Bronchial epithelial cell (primary cell): ENCODE measurements at regions not wholly inside any gene's neighbourhood (a gene's known extent, or its start where the extent isn't known, plus 50 kb on each side); places are given as distances from the start of the nearest gene placed in this dataset.
"Not testable (repeated sequence)": the region's sequence is repeated elsewhere in the genome, so short reads cannot be mapped to it uniquely, and the experiment has no call there.

ENCODE experiments used
- DNase-seq: peaks from one replicate; pipeline ENCODE4 v3.0.0-alpha.2; 2010; ENCODE audit warnings: low read depth
- FAIRE-seq: peaks from 2 replicates; lab custom pipeline; 2011; peaks lifted over from hg19 to GRCh38; lab: Jason Lieb, UNC
- H3K27me3 ChIP-seq: 2 replicates; pipeline ENCODE4 v1.5.1; 2011; ENCODE audit warnings: low read length; ENCODE audit not compliant: control insufficient read depth, insufficient read depth
- H3K36me3 ChIP-seq: 2 replicates; pipeline ENCODE4 v1.5.1; 2011; ENCODE audit warnings: low read length; ENCODE audit not compliant: control insufficient read depth, insufficient read depth
- H3K4me3 ChIP-seq: 2 replicates; pipeline ENCODE4 v1.5.1; 2011; ENCODE audit warnings: mild to moderate bottlenecking, low read depth, low read length, control low read depth
- TF ChIP-seq, protein P1 (sequence below): IDR thresholded peaks from 2 replicates; pipeline ENCODE4 v1.5.1; 2011; ENCODE audit warnings: mild to moderate bottlenecking, moderate library complexity, low read length, control low read depth, inconsistent platforms; ENCODE audit not compliant: insufficient read depth, severe bottlenecking

DNA sequence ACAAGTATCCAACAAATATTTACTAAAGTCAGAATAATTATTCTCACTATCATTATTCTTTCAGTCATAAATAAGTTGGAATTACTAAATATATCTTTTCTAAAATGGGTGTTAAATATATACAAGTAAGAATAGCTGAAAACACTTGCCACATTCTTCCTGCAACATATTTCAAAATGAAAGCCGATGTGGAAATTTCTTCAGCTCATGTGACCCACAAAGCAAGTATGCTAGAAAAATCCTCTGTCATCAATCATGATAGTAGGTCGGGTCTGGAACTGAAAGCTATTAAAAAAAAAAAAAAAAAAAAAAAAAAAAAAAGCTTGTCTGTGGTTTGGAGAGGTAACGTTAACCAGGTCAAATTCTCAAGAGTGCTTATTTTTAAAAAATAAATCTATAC lies 344.7 kb downstream of the NEBL start:
- DNase-seq (no peak), FAIRE-seq (no peak)
- Histone ChIP-seq H3K4me3 (no peak overlapping the region), H3K36me3 (no peaks in the 10 kb centered on the region), H3K27me3 (no peaks in the 10 kb centered on the region)
- TF ChIP-seq, protein P1, sequence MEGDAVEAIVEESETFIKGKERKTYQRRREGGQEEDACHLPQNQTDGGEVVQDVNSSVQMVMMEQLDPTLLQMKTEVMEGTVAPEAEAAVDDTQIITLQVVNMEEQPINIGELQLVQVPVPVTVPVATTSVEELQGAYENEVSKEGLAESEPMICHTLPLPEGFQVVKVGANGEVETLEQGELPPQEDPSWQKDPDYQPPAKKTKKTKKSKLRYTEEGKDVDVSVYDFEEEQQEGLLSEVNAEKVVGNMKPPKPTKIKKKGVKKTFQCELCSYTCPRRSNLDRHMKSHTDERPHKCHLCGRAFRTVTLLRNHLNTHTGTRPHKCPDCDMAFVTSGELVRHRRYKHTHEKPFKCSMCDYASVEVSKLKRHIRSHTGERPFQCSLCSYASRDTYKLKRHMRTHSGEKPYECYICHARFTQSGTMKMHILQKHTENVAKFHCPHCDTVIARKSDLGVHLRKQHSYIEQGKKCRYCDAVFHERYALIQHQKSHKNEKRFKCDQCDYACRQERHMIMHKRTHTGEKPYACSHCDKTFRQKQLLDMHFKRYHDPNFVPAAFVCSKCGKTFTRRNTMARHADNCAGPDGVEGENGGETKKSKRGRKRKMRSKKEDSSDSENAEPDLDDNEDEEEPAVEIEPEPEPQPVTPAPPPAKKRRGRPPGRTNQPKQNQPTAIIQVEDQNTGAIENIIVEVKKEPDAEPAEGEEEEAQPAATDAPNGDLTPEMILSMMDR: no peak

DNA sequence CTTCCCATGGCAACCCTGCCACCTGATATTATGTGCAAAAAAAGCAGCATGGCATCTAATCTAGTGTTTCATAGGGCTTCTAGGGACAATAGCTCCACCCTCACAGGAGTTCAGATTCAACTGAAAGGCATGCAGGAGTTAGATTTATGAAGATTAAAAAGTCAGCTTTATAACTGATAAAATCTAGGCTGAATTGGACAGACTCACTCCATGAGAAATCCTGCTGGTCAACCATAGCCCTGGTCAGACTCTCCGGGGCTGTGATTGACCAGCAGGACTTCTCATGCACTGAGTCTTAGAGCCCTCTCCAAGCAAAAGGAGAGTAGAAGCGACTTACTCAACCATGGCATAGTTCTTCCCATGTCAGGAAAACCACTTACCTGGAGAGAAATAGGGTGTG lies 345.4 kb downstream of the NEBL start:
- TF ChIP-seq, protein P1: no peak
- H3K27me3 ChIP-seq: no peaks in the 10 kb centered on the region
- H3K4me3 ChIP-seq: no peak overlapping the region
- DNase-seq: no peak
- no peaks in the 10 kb centered on the region for H3K36me3 ChIP-seq
- FAIRE-seq: no peak

DNA sequence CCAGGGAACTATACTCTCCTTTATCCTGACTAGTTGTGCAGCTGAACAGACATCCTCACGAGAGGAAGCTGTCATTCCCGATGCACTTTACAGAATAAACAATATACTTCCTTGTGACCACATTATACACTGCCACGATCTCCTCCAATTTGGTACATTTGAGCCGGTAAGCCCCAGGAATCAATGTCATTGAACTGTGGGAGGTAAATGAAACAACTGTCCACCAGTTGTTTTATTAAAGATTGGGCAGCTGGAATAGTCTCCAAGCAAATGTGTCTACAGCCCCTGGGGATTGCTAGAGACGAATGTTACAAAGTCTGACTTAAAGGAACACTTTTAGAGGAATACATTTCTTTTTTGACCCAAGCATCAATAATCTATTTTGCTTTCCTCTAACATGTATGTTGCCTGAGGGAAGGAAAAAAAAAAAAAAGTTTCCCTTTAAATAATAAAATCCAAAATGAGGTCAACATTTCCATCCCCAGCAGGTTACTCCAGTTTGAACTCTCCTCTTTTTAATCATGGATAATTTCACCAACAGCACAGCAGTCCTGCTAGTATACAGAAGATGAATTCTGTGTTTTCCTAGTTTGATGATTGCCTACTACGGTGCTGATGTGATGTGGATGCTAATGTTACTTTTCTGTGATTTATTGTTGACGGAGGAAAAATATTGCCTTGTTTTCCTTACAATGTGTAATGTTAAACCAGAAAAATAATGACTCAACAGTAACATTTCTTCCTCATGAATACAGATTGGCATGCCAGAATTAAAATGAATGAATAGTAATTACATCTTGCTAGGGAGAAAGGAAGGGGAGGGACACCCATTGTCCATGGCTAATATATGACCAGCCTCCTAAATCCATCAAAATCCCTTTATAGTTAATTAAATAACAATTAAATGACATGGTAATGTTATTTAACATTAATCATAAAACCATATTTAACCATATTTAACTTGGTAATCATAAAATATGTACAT lies 360.9 kb downstream of the NEBL start:
- DNase-seq: no peak
- no peaks in the 10 kb centered on the region for H3K27me3 ChIP-seq
- H3K36me3 ChIP-seq: no peaks in the 10 kb centered on the region
- no peak overlapping the region for H3K4me3 ChIP-seq
- FAIRE-seq: no peak
- TF ChIP-seq, protein P1: no peak

DNA sequence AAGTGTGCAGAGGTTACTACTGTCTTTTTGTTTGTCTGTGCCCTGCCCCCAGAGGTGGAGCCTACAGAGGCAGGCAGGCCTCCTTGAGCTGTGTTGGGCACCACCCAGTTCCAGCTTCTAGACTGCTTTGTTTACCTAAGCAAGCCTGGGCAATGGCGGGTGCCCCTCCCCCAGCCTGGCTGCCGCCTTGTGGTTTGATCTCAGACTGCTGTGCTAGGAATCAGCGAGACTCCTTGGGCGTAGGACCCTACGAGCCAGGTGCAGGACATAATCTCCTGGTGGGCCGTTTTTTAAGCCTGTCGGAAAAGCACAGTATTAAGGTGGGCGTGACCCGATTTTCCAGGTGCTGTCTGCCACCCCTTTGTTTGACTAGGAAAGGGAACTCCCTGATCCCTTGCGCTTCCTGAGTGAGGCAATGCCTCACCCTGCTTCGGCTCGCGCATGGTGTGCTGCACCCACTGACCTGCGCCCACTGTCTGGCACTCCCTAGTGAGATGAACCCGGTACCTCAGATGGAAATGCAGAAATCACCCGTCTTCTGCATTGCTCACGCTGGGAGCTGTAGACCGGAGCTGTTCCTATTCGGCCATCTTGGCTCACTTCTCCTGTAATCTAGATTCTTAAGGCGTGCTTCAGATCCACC lies 365.7 kb downstream of the NEBL start:
- not testable (repeated sequence) for FAIRE-seq, H3K4me3 ChIP-seq, H3K27me3 ChIP-seq, H3K36me3 ChIP-seq
- peak; percentile 8 for DNase-seq

DNA sequence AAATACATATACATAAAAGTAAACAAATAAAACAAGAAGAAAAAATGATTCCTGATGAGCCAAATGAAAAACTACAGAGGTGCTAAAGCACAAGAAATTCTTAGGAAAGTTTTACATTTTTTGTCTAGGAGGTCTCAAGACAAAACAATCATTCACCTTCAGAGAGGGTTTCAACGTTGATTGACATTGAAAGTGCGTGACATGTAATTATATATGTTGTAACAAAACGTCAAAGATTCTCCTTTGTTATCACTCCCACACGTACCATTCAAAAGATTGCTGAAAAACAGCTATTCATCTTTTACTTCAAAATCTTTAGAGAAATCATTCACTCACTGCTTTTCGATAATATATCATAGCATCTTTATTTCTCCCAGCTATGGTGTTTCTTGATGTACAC lies 375.9 kb downstream of the NEBL start:
- DNase-seq (no peak), FAIRE-seq (no peak)
- TF ChIP-seq, protein P1: no peak
- Histone ChIP-seq H3K27me3 (no peaks in the 10 kb centered on the region), H3K4me3 (no peak overlapping the region), H3K36me3 (no peaks in the 10 kb centered on the region)

DNA sequence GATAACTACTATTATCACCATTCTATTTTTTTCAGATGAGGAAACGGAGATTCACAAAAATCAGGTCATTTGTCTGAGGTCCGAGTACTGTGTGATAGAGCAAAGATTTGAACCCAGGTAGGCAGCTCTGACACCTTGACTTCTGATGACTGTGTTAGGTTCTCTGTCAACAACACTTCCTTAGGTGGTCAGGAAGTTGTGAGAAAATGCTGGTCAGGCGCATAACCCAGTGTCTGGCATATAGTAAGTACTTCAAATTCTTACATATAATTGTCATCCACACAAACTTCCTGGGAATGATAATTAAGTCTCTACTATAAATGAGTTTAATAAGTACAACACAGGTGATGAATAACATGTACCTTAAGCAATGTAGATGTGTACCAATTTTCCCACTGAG lies 381.5 kb downstream of the NEBL start:
- no peak for DNase-seq
- TF ChIP-seq, protein P1: no peak
- Histone ChIP-seq H3K27me3 (no peaks in the 10 kb centered on the region), H3K36me3 (no peaks in the 10 kb centered on the region), H3K4me3 (no peak overlapping the region)
- no peak for FAIRE-seq
